HepG2 (cell line): ENCODE measurements at regions not wholly inside any gene's neighbourhood (a gene's known extent, or its start where the extent isn't known, plus 50 kb on each side); places are given as distances from the start of the nearest gene placed in this dataset.

Experiments
- ATAC-seq: fragments of 200-7000 bp; cut with Tn5 transposase; 3 replicates; pipeline ENCODE4 v1.9.1; 2020; ENCODE audit warnings: mild to moderate bottlenecking, moderate library complexity
- BruUV-seq: library from RNA; stranded (reverse); fragments of 400-500 nt; replicated peaks from 2 replicates; lab custom pipeline; 2021; lab: Mats Ljungman, UMichigan
- CTCF ChIA-PET: fragments of 300-600 bp; formaldehyde crosslinking; extraction: SDS; loops from one replicate; lab custom pipeline; 2021; ENCODE audit warnings: low total read pairs, inconsistent platforms, low intra/inter-chr PET ratio; lab: Yijun Ruan, JAX
- POLR2A ChIA-PET: fragments of 350-600 bp; sonication (Branson Sonifier 250); formaldehyde crosslinking; loops from one replicate; lab custom pipeline; 2020; ENCODE audit warnings: antibody characterized with exemption, inconsistent platforms; lab: Yijun Ruan, JAX
- DNase-seq: peaks from one replicate; pipeline ENCODE4 v3.0.0-alpha.2; 2015; ENCODE audit warnings: low spot score
- FAIRE-seq: peaks from 3 replicates; lab custom pipeline; 2011; peaks lifted over from hg19 to GRCh38; lab: Jason Lieb, UNC
- H2AFZ ChIP-seq: one replicate; pipeline ENCODE4 v1.6.1; 2011; ENCODE audit warnings: low read length, inconsistent platforms
- H3K27ac ChIP-seq: fragments of 300-600 bp; 3 replicates; pipeline ENCODE4 v1.8.0; 2011; ENCODE audit warnings: mixed run types, mild to moderate bottlenecking, mixed read lengths, low read length, inconsistent platforms; ENCODE audit not compliant: insufficient read depth; ENCODE audit errors: extremely low read length
- H3K27me3 ChIP-seq, 2 experiments: fragments of 200-600 bp in 1 of 2; 2 replicates in 1 of 2; 3 replicates in 1 of 2; pipeline versions ENCODE4 v1.6.0 to v1.8.0; 2011; ENCODE audit warnings: low read length in 2 of 2, mild to moderate bottlenecking in 2 of 2, moderate library complexity in 2 of 2, inconsistent platforms in 1 of 2; ENCODE audit not compliant: insufficient read depth in 2 of 2, control insufficient read depth in 1 of 2
- H3K36me3 ChIP-seq, 2 experiments: fragments of 200-600 bp in 1 of 2; replicated peaks in 1 of 2; 2 replicates in 1 of 2; 3 replicates in 1 of 2; pipeline versions ENCODE4 v1.5.1 to v1.8.0; 2011; ENCODE audit warnings: low read length in 2 of 2, inconsistent platforms in 1 of 2; ENCODE audit not compliant: insufficient read depth in 2 of 2, control insufficient read depth in 1 of 2
- H3K4me1 ChIP-seq: 2 replicates; pipeline ENCODE4 v1.5.1; 2012; ENCODE audit warnings: low read length, inconsistent platforms; ENCODE audit not compliant: insufficient read depth
- H3K4me2 ChIP-seq: 2 replicates; pipeline ENCODE4 v1.6.0; 2011; ENCODE audit warnings: low read depth, low read length, inconsistent platforms
- H3K4me3 ChIP-seq, 3 experiments: fragments of 200-600 bp in 1 of 3; sonication (generic), shearing (Covaris generic) in 1 of 3; replicated peaks in 1 of 3; 2 replicates each; pipeline ENCODE4 v1.5.1; 2011 to 2016; ENCODE audit warnings: low read length in 3 of 3, inconsistent platforms in 2 of 3, low read depth in 2 of 3, mild to moderate bottlenecking in 2 of 3, control low read depth in 1 of 3, mixed read lengths in 1 of 3; ENCODE audit not compliant: insufficient read depth in 1 of 3
- H3K79me2 ChIP-seq: one replicate; pipeline ENCODE4 v1.6.1; 2011; ENCODE audit warnings: low read length, inconsistent platforms; ENCODE audit not compliant: insufficient read depth
- H3K9ac ChIP-seq: 2 replicates; pipeline ENCODE4 v1.6.0; 2011; ENCODE audit warnings: mild to moderate bottlenecking, low read depth, low read length, inconsistent platforms; ENCODE audit not compliant: insufficient read depth
- H3K9me3 ChIP-seq: 2 replicates; pipeline ENCODE4 v1.5.1; 2012; ENCODE audit warnings: mild to moderate bottlenecking, low read length
- H4K20me1 ChIP-seq: 2 replicates; pipeline ENCODE4 v1.6.0; 2011; ENCODE audit warnings: inconsistent platforms, mild to moderate bottlenecking, low read length, moderate library complexity; ENCODE audit not compliant: insufficient read depth
- BORCS8-MEF2B ChIP-seq: sonication (generic); formaldehyde crosslinking; IDR thresholded peaks from 2 replicates; pipeline ENCODE4 v1.8.0; 2022; ENCODE audit warnings: mild to moderate bottlenecking, missing genetic modification reagents
- FOSL1 ChIP-seq: sonication (generic); formaldehyde crosslinking; IDR thresholded peaks from 2 replicates; pipeline ENCODE4 v1.9.0; 2021; ENCODE audit warnings: missing genetic modification reagents, borderline replicate concordance
- GABPB1 ChIP-seq: IDR thresholded peaks from 2 replicates; pipeline ENCODE4 v1.6.1; 2016; ENCODE audit warnings: mild to moderate bottlenecking, missing genetic modification reagents, moderate library complexity, missing compliant biosample characterization
- KLF9 ChIP-seq: IDR thresholded peaks from 2 replicates; pipeline ENCODE4 v1.6.1; 2016; ENCODE audit warnings: low read depth
- MAFG ChIP-seq: sonication (generic); formaldehyde crosslinking; IDR thresholded peaks from 2 replicates; pipeline ENCODE4 v1.5.1; 2020; ENCODE audit warnings: mild to moderate bottlenecking, missing genetic modification reagents
- NFIC ChIP-seq: IDR thresholded peaks from 2 replicates; pipeline ENCODE4 v1.6.1; 2012; ENCODE audit warnings: mild to moderate bottlenecking, low read length, inconsistent platforms
- NKX3-1 ChIP-seq: sonication (generic); formaldehyde crosslinking; IDR thresholded peaks from 2 replicates; pipeline ENCODE4 v1.5.0; 2020; ENCODE audit warnings: missing genetic modification reagents
- NONO ChIP-seq, 2 experiments: fragments of 450-650 bp in 1 of 2; sonication (generic) in 1 of 2; formaldehyde crosslinking in 1 of 2; IDR thresholded peaks in 1 of 2; conservative IDR thresholded peaks in 1 of 2; 2 replicates each; pipeline versions ENCODE4 v1.6.1 to v1.8.0; 2017 to 2022; ENCODE audit warnings: mild to moderate bottlenecking in 1 of 2, missing genetic modification reagents in 1 of 2, moderate library complexity in 1 of 2
- NR2F2 ChIP-seq: IDR thresholded peaks from 2 replicates; pipeline ENCODE4 v1.6.1; 2012; ENCODE audit warnings: low read depth, inconsistent platforms, borderline replicate concordance
- NR2F6 ChIP-seq, 2 experiments: IDR thresholded peaks; 2 replicates each; pipeline ENCODE4 v1.6.1; 2016; ENCODE audit warnings: antibody characterized with exemption in 1 of 2, mild to moderate bottlenecking in 1 of 2
- REL ChIP-seq: sonication (generic); formaldehyde crosslinking; conservative IDR thresholded peaks from 2 replicates; pipeline ENCODE4 v1.8.0; 2022; ENCODE audit warnings: mild to moderate bottlenecking, missing genetic modification reagents, moderate library complexity
- SMAD9 ChIP-seq: sonication (generic); formaldehyde crosslinking; IDR thresholded peaks from 2 replicates; pipeline ENCODE4 v1.5.1; 2020; ENCODE audit warnings: mild to moderate bottlenecking, missing genetic modification reagents
- SOX5 ChIP-seq: IDR thresholded peaks from 2 replicates; pipeline ENCODE4 v1.6.1; 2016; ENCODE audit warnings: borderline replicate concordance
- ZNF33B ChIP-seq: sonication (generic); formaldehyde crosslinking; IDR thresholded peaks from 2 replicates; pipeline ENCODE4 v1.5.1; 2020; ENCODE audit warnings: mild to moderate bottlenecking, missing genetic modification reagents
- ZNF776 ChIP-seq: sonication (generic); formaldehyde crosslinking; IDR thresholded peaks from 2 replicates; pipeline ENCODE4 v1.4.0; 2020; ENCODE audit warnings: mild to moderate bottlenecking, missing genetic modification reagents
- ZNF788 ChIP-seq: sonication (generic); formaldehyde crosslinking; IDR thresholded peaks from 2 replicates; pipeline ENCODE4 v1.5.0; 2020; ENCODE audit warnings: mild to moderate bottlenecking, missing genetic modification reagents, borderline replicate concordance
- WGBS: methylation state at CpG from one replicate; pipeline ENCODE4 v1.1.6; 2017; ENCODE audit warnings: low lambda C conversion rate; 5-methylcytosine and 5-hydroxymethylcytosine counted together
- in situ Hi-C: cut with HindIII; loops from 2 replicates; pipeline ENCODE4 v1.10.0; 2017; ENCODE audit warnings: low pct_unique_long_range_greater_than_20kb; ENCODE audit not compliant: extremely low pct_ligation_motif_present
- intact Hi-C: fragments of 100-400 bp; cut with micrococcal nuclease; formaldehyde crosslinking; loops from one replicate; pipeline ENCODE4 v1.10.0; 2022; ENCODE audit not compliant: unreplicated experiment
- TF ChIP-seq, protein P1 (sequence below): sonication (generic); formaldehyde crosslinking; IDR thresholded peaks from 2 replicates; pipeline ENCODE4 v1.4.0; 2020; ENCODE audit warnings: mild to moderate bottlenecking, missing genetic modification reagents
- TF ChIP-seq, protein P2 (sequence below): conservative IDR thresholded peaks from 2 replicates; pipeline ENCODE4 v1.6.1; 2018; ENCODE audit warnings: missing genetic modification reagents

DNA sequence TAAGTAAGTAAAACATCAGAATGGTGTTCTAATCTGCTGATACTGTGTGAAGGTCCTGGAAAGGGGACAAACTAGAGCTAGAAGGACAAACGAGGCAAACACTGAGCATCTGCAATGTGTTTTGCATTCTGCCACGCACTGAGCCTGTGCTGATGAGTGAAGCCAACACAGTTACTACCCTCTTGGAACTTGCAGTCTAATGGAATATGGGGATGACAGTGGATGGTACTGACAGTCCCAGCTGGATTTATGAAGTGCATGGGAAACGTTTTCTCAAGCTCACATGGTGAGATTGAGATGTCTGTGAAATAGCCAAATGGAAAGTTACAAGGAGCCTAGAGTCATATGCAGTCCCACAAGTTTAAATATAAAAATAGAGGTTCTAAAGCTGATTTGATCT lies 86.6 kb downstream of the FOXB1 start (continued):
- TF ChIP-seq, protein P1, sequence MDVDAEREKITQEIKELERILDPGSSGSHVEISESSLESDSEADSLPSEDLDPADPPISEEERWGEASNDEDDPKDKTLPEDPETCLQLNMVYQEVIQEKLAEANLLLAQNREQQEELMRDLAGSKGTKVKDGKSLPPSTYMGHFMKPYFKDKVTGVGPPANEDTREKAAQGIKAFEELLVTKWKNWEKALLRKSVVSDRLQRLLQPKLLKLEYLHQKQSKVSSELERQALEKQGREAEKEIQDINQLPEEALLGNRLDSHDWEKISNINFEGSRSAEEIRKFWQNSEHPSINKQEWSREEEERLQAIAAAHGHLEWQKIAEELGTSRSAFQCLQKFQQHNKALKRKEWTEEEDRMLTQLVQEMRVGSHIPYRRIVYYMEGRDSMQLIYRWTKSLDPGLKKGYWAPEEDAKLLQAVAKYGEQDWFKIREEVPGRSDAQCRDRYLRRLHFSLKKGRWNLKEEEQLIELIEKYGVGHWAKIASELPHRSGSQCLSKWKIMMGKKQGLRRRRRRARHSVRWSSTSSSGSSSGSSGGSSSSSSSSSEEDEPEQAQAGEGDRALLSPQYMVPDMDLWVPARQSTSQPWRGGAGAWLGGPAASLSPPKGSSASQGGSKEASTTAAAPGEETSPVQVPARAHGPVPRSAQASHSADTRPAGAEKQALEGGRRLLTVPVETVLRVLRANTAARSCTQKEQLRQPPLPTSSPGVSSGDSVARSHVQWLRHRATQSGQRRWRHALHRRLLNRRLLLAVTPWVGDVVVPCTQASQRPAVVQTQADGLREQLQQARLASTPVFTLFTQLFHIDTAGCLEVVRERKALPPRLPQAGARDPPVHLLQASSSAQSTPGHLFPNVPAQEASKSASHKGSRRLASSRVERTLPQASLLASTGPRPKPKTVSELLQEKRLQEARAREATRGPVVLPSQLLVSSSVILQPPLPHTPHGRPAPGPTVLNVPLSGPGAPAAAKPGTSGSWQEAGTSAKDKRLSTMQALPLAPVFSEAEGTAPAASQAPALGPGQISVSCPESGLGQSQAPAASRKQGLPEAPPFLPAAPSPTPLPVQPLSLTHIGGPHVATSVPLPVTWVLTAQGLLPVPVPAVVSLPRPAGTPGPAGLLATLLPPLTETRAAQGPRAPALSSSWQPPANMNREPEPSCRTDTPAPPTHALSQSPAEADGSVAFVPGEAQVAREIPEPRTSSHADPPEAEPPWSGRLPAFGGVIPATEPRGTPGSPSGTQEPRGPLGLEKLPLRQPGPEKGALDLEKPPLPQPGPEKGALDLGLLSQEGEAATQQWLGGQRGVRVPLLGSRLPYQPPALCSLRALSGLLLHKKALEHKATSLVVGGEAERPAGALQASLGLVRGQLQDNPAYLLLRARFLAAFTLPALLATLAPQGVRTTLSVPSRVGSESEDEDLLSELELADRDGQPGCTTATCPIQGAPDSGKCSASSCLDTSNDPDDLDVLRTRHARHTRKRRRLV (CRISPR knock-in tag), result no peak
- no peak for TF ChIP-seq ZNF33B (CRISPR knock-in tag)

DNA sequence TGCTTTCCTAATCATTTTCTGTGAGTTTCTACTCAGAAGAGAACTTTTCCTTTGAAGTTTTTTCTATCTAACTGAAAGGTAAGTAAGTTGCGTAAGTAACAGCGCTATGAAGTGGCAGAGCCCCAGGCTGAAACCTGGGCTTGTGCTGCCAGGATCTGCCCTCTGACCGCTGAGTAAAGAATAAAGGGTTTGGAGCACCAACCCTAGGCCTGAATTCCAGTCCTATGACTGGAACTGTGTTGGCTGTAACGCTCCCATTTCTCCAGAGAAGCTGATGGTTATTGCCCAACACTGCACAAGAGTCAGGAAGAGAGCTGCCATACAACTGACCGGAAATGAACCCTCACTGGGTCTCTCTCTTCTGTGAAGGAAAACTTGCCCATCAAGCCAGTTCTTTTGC lies 87.0 kb downstream of the FOXB1 start:
- Histone ChIP-seq H3K27me3 (no peaks in the 10 kb centered on the region), H3K27ac (no peak overlapping the region), H3K9ac (no peak overlapping the region), H3K4me3 (no peak overlapping the region), H2AFZ (no peak overlapping the region), H3K79me2 (no peaks in the 10 kb centered on the region), H3K4me1 (peaks cover 23% of the 10 kb centered on the region), H4K20me1 (no peaks in the 10 kb centered on the region), H3K9me3 (no peaks in the 10 kb centered on the region), H3K4me2 (0 out of 2 replicates have a peak overlapping the region, but pooled peaks have one; percentile 5), H3K36me3 (no peaks in the 10 kb centered on the region)
- peak; percentile 68 for ATAC-seq
- DNase-seq, result peak; percentile 51
- in situ Hi-C loops (no loop called here), intact Hi-C loops (no loop called here)
- ChIA-PET CTCF (no interaction called here), POLR2A (no interaction called here)
- no peak for FAIRE-seq
- BruUV-seq, result no TSS peak
- 2% methylated on average over 5 of the region's 5 CpGs for WGBS
- TF ChIP-seq MAFG (CRISPR knock-in tag) (no peak), SOX5 (0 out of 2 replicates have a peak, but pooled peaks have one; percentile 14), GABPB1 (CRISPR knock-in tag) (peak; percentile 20; the same call in 1 of the 2 replicates), ZNF776 (CRISPR knock-in tag) (no peak), KLF9 (CRISPR knock-in tag) (no peak), SMAD9 (no peak), NR2F6 (IDR thresholded peaks at IDR 0.05) (0 out of 2 replicates have a peak, but pooled peaks have one; percentile 10), NR2F6 (CRISPR knock-in tag; IDR thresholded peaks at IDR 0.05) (no peak), BORCS8-MEF2B (CRISPR knock-in tag) (no peak), NR2F2 (no peak), FOSL1 (CRISPR knock-in tag) (no peak), NFIC (no peak), REL (CRISPR knock-in tag) (no peak), ZNF788 (CRISPR knock-in tag) (no peak), NONO (IDR thresholded peaks at IDR 0.05) (no peak), NONO (CRISPR knock-in tag; conservative IDR thresholded peaks at IDR 0.05) (no peak), NKX3-1 (CRISPR knock-in tag) (no peak)
- TF ChIP-seq, protein P2, sequence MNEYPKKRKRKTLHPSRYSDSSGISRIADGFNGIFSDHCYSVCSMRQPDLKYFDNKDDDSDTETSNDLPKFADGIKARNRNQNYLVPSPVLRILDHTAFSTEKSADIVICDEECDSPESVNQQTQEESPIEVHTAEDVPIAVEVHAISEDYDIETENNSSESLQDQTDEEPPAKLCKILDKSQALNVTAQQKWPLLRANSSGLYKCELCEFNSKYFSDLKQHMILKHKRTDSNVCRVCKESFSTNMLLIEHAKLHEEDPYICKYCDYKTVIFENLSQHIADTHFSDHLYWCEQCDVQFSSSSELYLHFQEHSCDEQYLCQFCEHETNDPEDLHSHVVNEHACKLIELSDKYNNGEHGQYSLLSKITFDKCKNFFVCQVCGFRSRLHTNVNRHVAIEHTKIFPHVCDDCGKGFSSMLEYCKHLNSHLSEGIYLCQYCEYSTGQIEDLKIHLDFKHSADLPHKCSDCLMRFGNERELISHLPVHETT (CRISPR knock-in tag), result no peak
